HEK293T (cell line): ENCODE measurements at regions not wholly inside any gene's neighbourhood (a gene's known extent, or its start where the extent isn't known, plus 50 kb on each side); places are given as distances from the start of the nearest gene placed in this dataset.

ENCODE experiments used
- CTCF ChIA-PET: fragments of 350-600 bp; formaldehyde crosslinking; extraction: SDS; loops from one replicate; lab custom pipeline; 2021; ENCODE audit warnings: antibody characterized with exemption, inconsistent platforms; lab: Yijun Ruan, JAX
- POLR2A ChIA-PET: fragments of 350-600 bp; formaldehyde crosslinking; extraction: SDS; loops from one replicate; lab custom pipeline; 2020; ENCODE audit warnings: antibody characterized with exemption, inconsistent platforms; lab: Yijun Ruan, JAX
- DNase-seq: peaks from one replicate; pipeline ENCODE4 v3.0.0; 2012; ENCODE audit warnings: mixed read lengths; ENCODE audit errors: extremely low spot score
- ARNT ChIP-seq: fragments of 450-650 bp; IDR thresholded peaks from 2 replicates; pipeline ENCODE4 v1.6.1; 2017; ENCODE audit warnings: mild to moderate bottlenecking
- BHLHE40 ChIP-seq: fragments of 450-650 bp; IDR thresholded peaks from 2 replicates; pipeline ENCODE4 v1.6.1; 2016; ENCODE audit warnings: mild to moderate bottlenecking, moderate library complexity, borderline replicate concordance
- CTBP1 ChIP-seq: fragments of 450-650 bp; IDR thresholded peaks from 2 replicates; pipeline ENCODE4 v1.6.1; 2016; ENCODE audit warnings: borderline replicate concordance
- ELF4 ChIP-seq: fragments of 450-650 bp; IDR thresholded peaks from 2 replicates; pipeline ENCODE4 v1.6.1; 2017; ENCODE audit warnings: antibody characterized with exemption
- FOXA1 ChIP-seq: fragments of 450-650 bp; IDR thresholded peaks from 2 replicates; pipeline ENCODE4 v1.6.1; 2016; ENCODE audit warnings: mild to moderate bottlenecking
- FOXK2 ChIP-seq: fragments of 450-650 bp; IDR thresholded peaks from 2 replicates; pipeline ENCODE4 v1.6.1; 2016; ENCODE audit warnings: mild to moderate bottlenecking
- FOXM1 ChIP-seq: fragments of 450-650 bp; IDR thresholded peaks from 2 replicates; pipeline ENCODE4 v1.6.1; 2017; ENCODE audit warnings: mild to moderate bottlenecking, borderline replicate concordance
- HDGF ChIP-seq: fragments of 450-650 bp; IDR thresholded peaks from 2 replicates; pipeline ENCODE4 v1.6.1; 2017; ENCODE audit warnings: antibody characterized with exemption, borderline replicate concordance
- L3MBTL2 ChIP-seq: fragments of 450-650 bp; conservative IDR thresholded peaks from 2 replicates; pipeline ENCODE4 v1.6.1; 2016; ENCODE audit warnings: mild to moderate bottlenecking
- LEF1 ChIP-seq: fragments of 450-650 bp; IDR thresholded peaks from 2 replicates; pipeline ENCODE4 v1.6.1; 2017; ENCODE audit warnings: mild to moderate bottlenecking, borderline replicate concordance
- NFRKB ChIP-seq: fragments of 450-650 bp; IDR thresholded peaks from 2 replicates; pipeline ENCODE4 v1.6.1; 2016; ENCODE audit warnings: mild to moderate bottlenecking, moderate library complexity
- PKNOX1 ChIP-seq: fragments of 450-650 bp; IDR thresholded peaks from 2 replicates; pipeline ENCODE4 v1.6.1; 2016
- SP1 ChIP-seq: fragments of 450-650 bp; IDR thresholded peaks from 2 replicates; pipeline ENCODE4 v1.6.1; 2017
- SUZ12 ChIP-seq: fragments of 450-650 bp; IDR thresholded peaks from 2 replicates; pipeline ENCODE4 v1.6.1; 2016; ENCODE audit warnings: mild to moderate bottlenecking
- TARDBP ChIP-seq: fragments of 450-650 bp; IDR thresholded peaks from 2 replicates; pipeline ENCODE4 v1.6.1; 2016
- ZNF384 ChIP-seq: fragments of 450-650 bp; IDR thresholded peaks from 2 replicates; pipeline ENCODE4 v1.6.1; 2016

- DNase-seq: no peak
- TF ChIP-seq CTBP1 (no peak), FOXA1 (no peak)
- ChIA-PET POLR2A (no interaction called here), CTCF (no interaction called here)
Measured at GRCh38 chr3:72169561-72170472, 384.9 kb upstream of the PROK2 start.

GRCh38 chr3:72169120-72169519 is 384.2 kb upstream of the PROK2 start:
- TF ChIP-seq ELF4 (no peak), SUZ12 (no peak), FOXM1 (no peak), HDGF (no peak), NFRKB (no peak), FOXK2 (no peak), SP1 (no peak), TARDBP (no peak), ARNT (no peak), ZNF384 (no peak)
- ChIA-PET POLR2A (no interaction called here), CTCF (no interaction called here)
- DNase-seq: no peak

- ChIA-PET CTCF (no interaction called here), POLR2A (no interaction called here)
- TF ChIP-seq FOXK2 (no peak), FOXM1 (no peak), BHLHE40 (no peak), ARNT (no peak), LEF1 (no peak), CTBP1 (no peak), NFRKB (no peak), SUZ12 (no peak), FOXA1 (no peak), ZNF384 (no peak), PKNOX1 (no peak), SP1 (no peak), L3MBTL2 (no peak), ELF4 (no peak), HDGF (no peak), TARDBP (no peak)
- DNase-seq: no peak
Measured at GRCh38 chr3:72165808-72166207, 380.9 kb upstream of the PROK2 start.

GRCh38 chr3:72165317-72165716 is 380.4 kb upstream of the PROK2 start:
- no peak for DNase-seq
- ChIA-PET POLR2A (no interaction called here), CTCF (no interaction called here)
- TF ChIP-seq TARDBP: no peak
- no peak for TF ChIP-seq L3MBTL2
- TF ChIP-seq LEF1: no peak
- no peak for TF ChIP-seq FOXM1
- no peak for TF ChIP-seq FOXA1
- no peak for TF ChIP-seq ARNT
- no peak for TF ChIP-seq ELF4
- no peak for TF ChIP-seq ZNF384
- TF ChIP-seq CTBP1: no peak
- no peak for TF ChIP-seq NFRKB
- no peak for TF ChIP-seq FOXK2
- no peak for TF ChIP-seq SP1
- no peak for TF ChIP-seq SUZ12

- DNase-seq: no peak
- ChIA-PET CTCF (no interaction called here), POLR2A (no interaction called here)
- TF ChIP-seq FOXM1: no peak
- TF ChIP-seq PKNOX1: no peak
- no peak for TF ChIP-seq L3MBTL2
- TF ChIP-seq SP1: no peak
- TF ChIP-seq SUZ12: no peak
- no peak for TF ChIP-seq FOXA1
- no peak for TF ChIP-seq ZNF384
- TF ChIP-seq ELF4: no peak
- no peak for TF ChIP-seq LEF1
- TF ChIP-seq NFRKB: no peak
- no peak for TF ChIP-seq FOXK2
- no peak for TF ChIP-seq ARNT
- no peak for TF ChIP-seq BHLHE40
- TF ChIP-seq HDGF: no peak
- TF ChIP-seq CTBP1: no peak
- TF ChIP-seq TARDBP: no peak
Measured at GRCh38 chr3:72164635-72164978, 379.7 kb upstream of the PROK2 start.

DNA sequence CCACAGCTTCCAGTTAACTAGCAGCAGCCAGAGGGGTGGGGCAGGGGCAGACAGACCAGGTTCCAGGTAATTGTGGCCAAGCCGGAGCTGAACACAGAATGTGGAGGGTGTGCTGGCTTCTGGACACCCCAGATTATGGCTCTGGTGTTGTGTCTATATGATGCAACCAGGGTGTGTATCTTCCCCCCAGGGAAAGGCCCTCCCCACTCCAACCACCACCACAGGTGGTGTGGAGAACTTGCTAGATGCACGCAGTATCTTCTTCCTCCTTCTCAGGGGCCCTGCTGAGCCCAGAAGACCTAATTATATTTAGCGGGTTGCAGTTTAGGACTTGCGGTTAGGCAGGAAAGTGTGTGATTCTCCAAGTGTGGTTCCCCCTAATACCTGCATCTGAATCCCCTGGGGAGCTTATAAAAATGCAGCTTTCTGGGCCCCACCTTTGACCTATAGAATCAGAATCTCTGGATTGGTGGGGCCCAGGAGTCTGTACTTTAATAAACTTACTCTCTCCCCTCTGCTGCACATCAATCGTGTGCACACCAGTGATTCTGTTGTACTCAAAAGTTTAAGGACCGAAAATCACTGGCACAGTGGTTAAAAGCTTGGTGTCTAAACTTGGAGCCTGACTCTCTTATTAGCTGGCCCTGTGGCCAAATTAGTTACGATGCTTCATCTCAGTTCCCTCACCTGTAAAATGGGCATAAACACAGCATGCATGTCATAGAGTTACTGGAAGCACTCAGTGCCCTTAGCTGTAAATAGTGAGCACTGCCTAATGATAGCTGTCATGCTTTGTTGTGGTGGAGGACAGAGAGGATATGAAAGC is 379.1 kb upstream of the PROK2 start:
- no peak for DNase-seq
- TF ChIP-seq LEF1 (no peak), CTBP1 (no peak), FOXM1 (no peak), NFRKB (no peak), FOXK2 (no peak), SUZ12 (no peak), BHLHE40 (no peak), TARDBP (no peak), PKNOX1 (no peak), L3MBTL2 (no peak), SP1 (no peak), ELF4 (no peak), ARNT (no peak), HDGF (no peak)
- CTCF ChIA-PET: no interaction called here
- POLR2A ChIA-PET: no interaction called here
